Hematopoietic multipotent progenitor cell treated with erythropoietin and hydrocortisone succinate and interleukin-3 and kit ligand, for 17 days (in vitro differentiated cells): ENCODE measurements at regions not wholly inside any gene's neighbourhood (a gene's known extent, or its start where the extent isn't known, plus 50 kb on each side); places are given as distances from the start of the nearest gene placed in this dataset.
"Not testable (repeated sequence)": the region's sequence is repeated elsewhere in the genome, so short reads cannot be mapped to it uniquely, and the experiment has no call there.

Source experiments
- DNase-seq: peaks from one replicate; pipeline ENCODE4 v3.0.0-alpha.2; 2015; ENCODE audit warnings: low spot score

DNA sequence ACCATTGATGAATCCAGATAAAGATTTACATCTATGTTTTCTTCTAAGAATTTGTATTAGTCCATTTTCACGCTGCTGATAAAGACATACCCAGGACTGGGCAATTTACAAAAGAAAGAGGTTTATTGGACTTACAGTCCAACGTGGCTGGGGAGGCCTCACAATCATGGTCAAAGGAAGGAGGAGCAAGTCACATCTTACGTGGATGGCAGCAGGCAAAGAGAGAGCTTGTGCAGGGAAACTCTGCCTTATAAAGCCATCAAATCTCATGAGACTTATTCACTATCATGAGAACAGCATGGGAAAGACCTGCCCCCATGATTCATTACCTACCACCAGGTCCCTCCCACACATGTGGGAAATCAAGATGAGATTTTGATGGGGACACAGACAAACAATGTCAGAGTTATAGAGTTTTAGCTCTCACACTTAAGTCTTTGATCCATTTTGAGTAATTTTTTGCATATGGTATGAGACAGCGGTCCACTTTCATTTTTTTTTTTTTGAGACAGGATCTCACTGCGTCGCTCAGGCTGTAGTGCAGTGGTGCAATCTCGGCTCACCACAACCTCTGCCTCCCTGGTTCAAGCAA lies 53.5 kb upstream of the JADE2 start:
- not testable (repeated sequence) for DNase-seq

- no peak for DNase-seq
Measured at GRCh38 chr5:134468921-134469400, 56.5 kb upstream of the JADE2 start.

DNA sequence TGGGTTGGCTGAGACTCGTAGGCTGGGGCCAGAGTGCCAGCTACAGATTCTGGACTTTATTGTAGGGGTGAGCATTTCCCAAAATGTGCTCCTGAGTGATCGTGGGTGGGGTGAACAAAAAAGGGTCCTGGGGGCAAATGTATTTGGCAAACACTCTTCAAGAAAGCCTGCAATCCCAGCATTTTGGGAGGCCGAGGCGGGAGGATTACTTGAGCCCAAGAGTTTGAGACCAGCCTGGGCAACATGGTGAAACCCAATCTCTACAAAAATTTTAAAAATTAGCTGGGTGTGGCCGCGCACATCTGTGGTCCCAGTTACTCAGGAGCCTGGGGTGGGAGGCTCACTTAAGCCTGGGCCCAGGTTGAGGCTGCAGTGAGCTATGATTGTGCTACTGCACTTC lies 55.5 kb upstream of the CDKN2AIPNL start:
- DNase-seq, result no peak

GRCh38 chr5:134466241-134467069 lies 54.8 kb upstream of the CDKN2AIPNL start:
- peak; percentile 77 for DNase-seq

- peak; percentile 80 for DNase-seq
Measured at GRCh38 chr5:134465816-134466240, 54.1 kb upstream of the CDKN2AIPNL start.

GRCh38 chr5:134464988-134465815 lies 53.5 kb upstream of the CDKN2AIPNL start:
- DNase-seq, result no peak

GRCh38 chr5:134463991-134464760 lies 52.5 kb upstream of the CDKN2AIPNL start:
- no peak for DNase-seq

DNA sequence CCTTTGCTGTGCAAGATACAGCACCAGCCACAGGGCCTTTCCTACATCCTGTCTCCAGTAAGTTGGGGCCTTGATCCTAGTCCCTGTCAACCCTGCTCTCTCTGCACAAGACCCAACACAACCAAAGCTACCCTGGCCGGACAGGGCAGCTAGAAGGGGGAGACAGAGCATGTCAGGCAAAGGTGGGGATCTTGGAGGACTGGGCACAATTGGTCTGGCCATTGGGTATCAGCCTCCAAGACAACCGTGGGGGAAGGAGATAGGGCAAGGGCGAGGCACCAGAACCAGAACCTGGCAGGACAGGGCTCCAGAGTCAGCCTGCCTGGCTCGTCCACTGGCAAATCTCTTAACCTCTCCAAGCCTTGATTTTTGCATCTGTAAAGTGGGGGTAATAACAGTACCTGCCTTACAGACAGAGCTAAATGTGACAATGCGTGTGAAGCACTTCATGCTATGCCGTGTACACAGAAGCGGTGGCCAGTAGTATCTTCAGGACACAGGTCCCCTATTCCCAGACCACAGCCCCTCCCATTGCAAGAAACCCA lies 51.6 kb upstream of the CDKN2AIPNL start:
- DNase-seq, result no peak

DNA sequence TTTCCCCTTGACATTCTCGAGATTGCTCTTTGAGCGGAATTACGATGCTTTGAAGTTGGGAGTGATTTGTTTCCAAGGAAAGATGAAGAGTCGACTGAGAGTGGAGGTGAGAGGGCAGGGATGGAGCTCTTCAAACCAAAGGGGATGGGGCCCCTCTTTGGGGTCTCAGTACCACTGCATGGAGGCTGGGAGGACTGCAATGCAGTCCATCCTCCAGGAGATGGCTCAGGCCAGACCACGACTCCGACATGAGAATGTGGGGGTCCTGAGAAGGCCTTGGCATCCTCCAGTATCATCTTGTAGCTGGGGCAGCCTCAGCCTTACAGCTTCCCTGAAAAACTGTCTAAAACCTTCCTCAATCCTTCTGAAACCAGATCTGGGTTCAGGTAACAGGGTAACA lies 51.1 kb upstream of the CDKN2AIPNL start:
- DNase-seq, result no peak

- DNase-seq, result no peak
Measured at GRCh38 chr5:134462047-134462575, 50.4 kb upstream of the CDKN2AIPNL start.
